GM19452 (cell line): ENCODE measurements at regions not wholly inside any gene's neighbourhood (a gene's known extent, or its start where the extent isn't known, plus 50 kb on each side); places are given as distances from the start of the nearest gene placed in this dataset.
"Not testable (repeated sequence)": the region's sequence is repeated elsewhere in the genome, so short reads cannot be mapped to it uniquely, and the experiment has no call there.

Experiments
- ATAC-seq: cut with Tn5 transposase; IDR thresholded peaks from one replicate; pipeline ENCODE4 v1.9.1; 2021; ENCODE audit not compliant: unreplicated experiment

DNA sequence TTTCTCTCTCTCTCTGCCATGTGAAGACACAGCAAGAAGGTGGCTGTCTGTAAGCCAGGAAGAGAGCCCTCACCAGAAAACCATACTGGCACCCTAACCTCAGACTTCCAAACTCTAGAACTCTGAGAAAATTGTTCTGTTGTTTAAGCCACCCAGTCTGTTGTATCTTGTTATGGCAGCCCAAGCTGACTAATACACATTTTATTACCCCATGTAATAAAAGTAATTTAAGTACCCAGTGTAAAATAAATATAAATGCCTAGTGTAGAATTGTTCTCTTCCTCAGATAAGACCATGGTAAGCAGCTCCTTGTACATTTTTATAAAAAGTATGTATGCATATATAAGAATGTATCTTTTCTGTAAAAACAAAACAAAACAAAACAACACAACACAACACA, 119.7 kb downstream of the DTL start:
- no peak for ATAC-seq

DNA sequence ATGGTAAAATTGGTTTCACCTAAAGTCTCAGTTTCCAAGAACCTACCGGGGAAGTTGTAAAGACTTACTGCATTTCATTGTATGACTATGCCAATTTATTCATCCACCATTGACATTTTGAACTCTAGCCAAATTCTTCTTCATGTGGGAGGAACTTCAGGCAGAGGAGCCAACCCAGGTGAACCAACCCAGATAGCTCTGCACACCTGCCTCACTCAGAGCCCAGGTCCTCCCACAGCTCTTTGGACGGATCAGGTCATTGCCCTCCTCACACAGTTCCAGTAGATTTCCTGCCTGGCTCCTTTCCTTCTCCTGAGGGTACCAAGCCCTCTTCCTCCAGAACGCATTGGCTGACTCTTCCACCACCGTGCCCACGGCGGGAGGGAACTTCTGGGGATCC, 121.7 kb downstream of the DTL start:
- no peak for ATAC-seq

DNA sequence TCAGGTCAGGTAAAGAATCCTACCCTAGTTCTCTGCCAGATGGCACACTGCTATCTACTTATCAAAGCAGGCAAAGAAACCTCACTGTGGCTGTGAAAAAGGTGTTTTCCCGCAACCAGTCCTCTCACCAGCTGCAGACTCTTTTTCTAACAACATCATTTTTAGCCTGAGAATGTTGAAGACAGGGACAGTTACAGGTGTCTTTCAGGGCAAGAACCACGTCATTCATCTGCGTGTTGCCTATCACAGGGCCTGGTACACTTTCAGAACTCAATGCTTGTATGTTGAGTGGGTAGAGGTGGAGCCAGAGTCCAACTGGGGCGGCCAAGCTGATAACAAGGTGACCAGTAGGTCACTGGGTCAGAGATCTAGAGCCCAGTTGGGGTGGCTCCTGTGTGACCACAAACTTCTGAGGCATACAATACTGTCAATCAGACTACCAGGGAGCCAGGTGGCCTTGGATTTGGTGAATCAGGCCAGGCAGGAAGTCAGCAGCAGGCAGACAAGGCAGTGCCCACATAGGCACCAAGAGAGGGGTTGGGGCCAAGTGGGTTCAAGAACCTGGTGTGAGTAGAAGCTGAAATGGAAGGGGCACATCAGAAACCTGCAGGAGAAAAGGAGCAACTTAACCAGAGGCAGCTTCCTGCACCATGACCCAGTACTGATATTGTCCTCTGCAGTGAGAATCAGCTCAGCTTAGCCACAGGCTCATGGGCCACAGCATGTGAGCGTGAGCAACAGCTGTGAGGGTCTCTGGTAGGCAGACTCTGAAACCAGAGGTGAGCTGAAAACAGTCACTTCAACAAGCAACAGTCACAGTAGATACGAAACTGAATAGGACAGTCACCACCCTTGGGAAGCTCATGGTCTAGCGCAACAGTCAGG, 123.6 kb downstream of the DTL start:
- ATAC-seq, result peak; percentile 49

DNA sequence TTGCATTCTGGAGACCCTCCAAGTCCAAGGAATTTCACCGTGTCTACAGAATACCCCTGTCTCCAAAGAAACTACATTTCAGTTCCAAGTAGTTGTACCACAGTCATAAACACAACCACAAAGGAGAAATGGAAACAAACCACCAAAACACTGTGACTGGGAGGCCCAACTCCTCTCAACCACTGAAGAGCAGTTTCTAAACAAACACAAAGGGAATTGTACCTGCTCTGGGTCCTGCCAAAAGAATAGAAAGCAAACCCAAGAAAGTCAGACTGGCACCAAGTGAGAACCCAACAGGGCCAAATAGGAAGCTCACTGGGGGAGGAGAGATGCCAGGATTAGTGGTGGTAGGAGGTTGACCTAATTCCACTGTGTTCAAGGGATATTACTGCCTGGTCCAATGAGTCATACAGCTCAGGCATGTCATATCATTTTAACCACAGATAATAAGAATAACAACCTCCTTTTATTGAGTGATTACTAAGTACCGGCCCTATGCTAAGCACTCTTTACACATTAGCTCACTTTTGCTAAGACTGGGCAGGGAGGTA, 123.9 kb upstream of the PPP2R5A start:
- no peak for ATAC-seq

DNA sequence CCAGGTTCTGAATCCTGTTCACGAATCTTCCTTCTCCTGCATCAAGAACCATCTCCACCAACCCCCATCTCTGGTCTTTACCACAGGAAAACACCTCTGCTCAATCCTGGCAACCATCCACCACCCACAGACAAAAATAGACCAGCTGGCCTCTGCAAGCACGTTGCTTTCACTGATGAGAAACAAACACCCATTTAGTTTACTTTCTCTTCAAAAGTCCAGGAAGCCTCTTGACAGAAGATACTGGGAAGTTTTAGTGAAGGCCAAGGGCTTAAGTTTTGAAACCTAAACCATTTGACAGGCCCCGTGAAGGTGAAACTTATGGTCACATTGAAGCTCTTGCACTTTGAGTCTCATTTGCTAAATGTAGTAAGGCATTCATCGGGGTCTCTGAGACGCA, 122.6 kb upstream of the PPP2R5A start:
- ATAC-seq, result peak; percentile 47

DNA sequence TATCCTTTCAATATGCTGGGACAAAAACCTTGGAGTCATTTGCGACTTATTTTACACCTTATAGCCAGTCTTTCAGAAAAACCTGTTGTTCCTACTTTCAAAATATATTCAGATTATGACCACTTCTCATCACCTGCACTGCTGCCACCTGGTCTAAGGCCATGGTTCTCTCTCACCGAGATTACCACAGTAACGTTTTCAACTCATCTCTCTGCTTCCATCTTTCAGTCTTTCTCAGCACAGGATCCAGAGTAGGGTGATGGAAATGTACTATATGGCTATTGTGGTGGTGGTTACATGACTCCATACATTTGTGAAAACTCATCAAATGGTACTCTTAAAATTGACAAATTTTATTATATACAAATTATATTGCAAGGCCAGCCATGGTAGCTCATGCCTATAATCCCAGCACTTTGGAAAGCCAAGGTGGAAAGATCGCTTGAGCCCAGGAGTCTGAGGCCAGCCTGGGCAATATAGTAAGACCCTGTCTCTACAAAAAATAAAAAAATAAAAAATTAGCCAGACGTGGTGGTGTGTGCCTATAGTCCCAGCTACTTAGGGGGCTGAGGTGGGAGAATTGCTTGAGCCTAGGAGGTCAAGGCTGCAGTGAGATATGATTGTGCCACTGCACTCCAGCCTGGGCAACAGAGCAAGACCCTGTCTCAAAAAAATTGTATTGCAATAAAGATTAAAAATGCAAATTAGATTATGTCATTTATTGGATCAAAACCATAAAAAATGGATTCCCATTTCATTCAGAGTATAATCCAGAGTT, 120.9 kb upstream of the PPP2R5A start:
- ATAC-seq, result no peak

DNA sequence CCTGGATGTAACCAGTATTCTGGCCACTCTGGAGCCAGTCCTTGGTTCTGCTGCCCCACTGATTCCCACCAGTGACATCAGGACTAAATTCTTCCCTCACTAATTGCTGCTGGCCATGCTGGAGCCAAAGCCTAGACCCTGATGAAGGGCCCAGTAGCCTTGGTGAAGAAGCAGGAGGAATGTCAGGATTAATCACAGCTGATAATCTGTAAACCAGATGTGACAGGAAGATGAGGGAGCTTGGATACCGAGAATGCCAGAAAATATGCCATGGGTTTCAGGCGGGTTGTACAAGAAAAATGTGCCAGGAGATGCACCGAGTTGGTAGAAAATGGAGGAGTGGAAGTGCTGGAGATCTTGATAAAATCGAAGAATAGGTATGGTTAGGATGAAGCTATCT, 119.0 kb upstream of the PPP2R5A start:
- no peak for ATAC-seq

DNA sequence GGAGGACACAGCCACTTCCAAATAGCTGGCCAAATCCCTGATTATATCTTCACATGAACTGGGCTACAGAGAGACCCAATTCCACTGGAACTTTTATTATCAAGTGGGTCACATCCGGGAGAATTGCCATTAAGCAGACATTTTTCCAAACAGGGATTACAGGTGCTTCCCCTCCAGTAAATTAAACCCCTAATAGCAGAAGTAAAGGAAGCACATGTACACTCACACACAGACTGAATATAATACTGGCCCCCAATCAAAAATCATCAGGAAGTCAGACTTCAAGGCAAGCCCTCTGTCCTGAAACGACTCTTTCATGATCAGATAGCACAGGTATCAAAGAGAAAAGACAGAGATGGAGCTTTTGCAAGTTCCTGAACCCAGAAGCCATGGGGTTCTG, 118.6 kb upstream of the PPP2R5A start:
- no peak for ATAC-seq

DNA sequence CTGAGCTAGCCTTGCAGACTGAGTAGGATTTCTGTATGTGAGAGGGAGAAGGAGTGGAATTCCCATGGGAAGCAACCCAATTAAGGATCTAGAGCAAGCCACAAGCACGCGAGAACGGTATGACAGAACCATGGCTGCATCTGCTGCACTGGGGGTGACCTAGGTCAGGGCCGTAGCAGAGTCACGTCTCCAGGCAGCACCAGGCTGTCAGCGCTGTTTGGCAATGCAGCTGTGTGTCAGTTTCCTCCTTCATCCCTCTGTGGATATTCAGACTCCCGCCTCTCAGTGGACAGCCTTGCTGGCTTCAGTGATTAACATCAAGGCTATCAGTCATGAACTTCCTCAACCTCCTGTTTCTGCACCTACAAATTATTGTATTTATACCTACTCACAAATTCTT, 118.1 kb upstream of the PPP2R5A start:
- no peak for ATAC-seq

DNA sequence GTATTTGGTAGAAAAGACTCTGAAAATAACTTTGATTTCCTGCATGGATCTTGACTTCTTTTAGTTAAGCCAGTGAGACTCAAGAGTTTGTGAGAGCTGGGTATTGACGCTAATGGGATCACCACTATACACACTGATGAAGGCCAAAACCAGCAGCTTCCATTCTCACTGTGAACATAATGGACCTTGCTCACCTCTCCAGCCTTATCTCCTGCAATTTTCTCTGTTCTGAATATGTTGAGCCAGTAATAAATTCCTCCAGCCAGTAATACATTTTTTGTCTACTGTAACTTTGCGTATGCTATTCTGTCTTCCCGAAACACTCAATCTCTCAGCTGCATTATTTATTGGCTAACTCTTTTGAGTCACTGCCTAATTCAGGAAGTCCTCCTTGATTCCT, 111.6 kb upstream of the PPP2R5A start:
- ATAC-seq, result no peak

DNA sequence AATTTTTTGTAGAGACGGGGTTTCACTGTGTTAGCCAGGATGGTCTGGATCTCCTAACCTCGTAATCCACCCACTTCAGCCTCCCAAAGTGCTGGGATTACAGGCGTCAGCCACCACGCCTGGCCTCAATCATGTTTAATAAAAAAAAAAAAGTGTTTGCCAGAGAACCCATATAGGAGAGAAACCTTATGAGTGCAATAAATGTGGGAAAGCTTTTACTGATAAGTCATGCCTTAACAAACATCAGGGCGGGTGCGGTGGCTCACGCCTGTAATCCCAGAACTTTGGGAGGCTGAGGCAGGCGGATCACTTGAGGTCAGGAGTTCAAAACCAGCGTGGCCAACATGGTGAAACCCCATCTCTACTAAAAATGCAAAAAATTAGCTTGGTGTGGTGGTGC, 110.9 kb upstream of the PPP2R5A start:
- not testable (repeated sequence) for ATAC-seq

DNA sequence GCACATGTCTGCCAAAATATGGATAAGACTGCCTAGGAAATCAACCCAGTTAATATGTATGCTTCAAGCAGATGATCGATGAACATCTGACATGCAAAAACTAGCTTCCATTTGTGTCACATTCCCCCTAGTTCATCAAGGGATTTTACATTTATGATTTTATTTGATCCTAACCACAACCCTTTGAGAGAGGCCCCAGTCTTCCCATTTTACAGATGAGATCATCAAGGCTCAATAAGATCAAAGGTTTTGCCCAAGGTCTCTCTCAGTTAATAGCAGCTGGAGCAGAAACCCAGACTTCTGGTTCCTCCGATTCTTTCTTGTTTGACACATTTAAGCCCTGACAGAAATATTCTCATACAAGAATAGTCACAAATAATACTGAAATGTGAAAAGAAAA, 107.7 kb upstream of the PPP2R5A start:
- no peak for ATAC-seq

DNA sequence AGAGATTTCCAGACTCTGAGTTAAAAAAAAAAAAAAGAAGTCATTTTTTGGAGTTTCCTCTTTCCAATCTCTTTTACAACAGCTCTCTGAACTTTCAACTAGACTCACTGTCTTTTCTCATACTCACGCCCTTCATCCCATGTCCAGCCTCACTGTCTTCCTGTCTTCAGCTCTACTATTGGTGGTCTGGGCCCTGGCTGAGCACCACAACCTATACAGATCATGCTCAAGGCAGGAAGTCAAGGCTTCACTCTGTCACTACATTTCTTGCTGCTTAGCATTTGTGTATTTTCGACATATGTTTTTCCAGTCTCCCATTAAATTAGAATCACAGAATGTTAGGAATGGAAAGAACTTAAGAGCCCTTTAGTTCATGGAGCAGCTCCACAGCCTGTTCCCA, 106.4 kb upstream of the PPP2R5A start:
- no peak for ATAC-seq

DNA sequence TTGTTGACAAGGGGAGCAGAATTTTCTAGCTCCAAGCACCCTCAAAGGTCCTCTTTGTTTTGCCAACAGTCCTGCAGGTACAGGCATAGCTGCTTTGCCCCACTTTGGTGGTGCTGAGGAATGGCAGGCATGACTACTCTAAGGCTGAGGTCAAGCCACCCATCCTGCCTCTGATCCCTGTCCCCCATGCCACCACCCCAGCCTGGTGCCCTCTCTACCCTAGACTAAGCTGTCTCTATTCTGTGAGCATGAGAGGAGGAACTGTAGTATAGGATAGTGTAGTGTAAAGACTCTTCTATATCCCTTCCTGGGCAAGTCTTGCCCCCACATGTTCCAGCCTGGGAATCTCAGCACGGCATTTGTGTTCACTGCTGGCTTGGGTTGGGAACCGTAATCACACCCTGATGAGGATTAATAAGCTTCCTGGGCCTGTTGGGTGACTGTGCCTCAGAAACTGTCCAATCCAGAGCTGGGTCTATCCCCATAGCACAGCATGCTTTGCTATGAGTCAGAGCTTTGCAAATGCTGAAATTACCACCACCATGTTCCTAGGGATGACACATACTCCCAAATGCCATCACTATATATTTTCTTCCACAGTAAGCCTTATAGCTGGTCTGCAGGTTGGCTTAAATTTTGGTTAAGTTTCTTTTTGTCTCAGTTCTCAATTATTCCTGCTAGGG, 105.7 kb upstream of the PPP2R5A start:
- ATAC-seq, result no peak

DNA sequence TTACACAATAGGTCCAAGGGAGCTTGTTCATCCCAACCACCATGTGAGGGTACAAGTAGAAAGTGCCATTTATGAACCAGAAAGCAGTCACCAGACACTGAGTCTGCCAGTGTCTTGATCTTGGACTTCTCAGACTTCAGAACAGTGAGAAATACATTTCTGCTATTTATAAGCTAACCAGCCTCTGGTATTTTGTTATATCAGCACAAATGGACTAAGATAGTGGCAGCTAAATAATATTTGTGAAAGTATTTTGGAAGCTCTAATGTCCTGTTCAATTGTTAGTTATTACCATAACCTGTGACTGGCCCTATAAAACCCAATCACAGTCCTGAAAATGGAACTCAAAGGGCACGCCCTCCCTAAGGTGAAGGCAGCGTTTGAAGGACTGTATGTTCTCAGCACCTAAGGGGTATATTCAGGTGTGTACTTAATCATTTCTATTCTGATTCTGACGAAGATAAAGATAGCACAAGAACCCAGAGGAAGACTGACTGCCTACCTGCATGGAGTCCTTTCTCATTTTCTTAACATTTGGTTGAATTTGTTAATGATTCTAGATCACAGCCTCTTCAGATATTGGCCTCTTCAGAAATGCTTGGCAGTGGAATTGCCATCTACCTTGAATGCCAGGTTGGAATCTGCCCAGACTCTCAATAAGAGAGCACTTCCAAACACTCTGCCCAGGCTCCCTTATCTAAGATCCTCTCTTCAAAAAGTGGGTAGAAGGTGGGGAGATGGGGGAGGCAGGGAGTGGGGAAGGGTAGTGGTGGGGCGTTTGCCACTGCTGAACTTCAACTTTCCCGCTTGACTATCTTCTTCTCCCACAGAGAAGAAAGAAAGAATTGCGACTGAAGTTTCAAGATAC, 104.0 kb upstream of the PPP2R5A start:
- no peak for ATAC-seq

DNA sequence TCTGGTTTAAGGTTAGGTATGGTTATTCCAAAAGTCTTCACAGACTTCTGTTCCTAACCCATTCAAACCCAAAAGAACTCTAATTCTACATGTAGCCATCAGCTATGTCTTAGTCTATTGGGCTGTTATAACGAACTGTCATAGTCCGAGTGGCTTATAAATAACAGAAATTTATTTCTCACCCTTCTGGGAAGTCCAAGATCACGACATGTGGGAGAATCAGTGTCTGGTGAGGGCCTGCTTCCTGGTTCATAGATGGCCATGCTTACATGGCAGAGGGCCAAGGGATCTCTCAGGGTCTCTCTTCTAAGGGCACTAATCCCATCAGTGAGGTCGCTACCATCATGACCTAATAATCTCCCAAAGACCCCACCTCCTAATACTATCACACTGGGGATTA, 103.0 kb upstream of the PPP2R5A start:
- no peak for ATAC-seq

DNA sequence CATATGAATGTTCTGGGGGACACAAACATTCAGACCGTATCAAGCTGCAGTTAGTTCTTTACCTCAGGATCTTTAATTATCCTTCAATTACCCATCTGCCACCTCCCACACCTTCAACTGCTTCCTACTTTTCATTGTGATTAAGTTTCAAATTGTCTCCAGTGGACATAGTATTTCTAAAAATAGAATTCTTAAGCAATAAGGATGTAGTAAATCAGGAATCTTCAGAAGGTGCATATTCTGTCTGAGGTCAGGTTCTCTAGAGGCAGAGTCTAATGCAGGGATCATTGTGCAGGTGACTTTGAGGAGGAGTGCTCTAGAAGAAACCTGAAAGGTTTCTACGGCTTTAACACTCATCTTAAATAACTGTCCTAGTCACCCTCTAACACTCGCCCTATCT, 102.6 kb upstream of the PPP2R5A start:
- ATAC-seq, result no peak

DNA sequence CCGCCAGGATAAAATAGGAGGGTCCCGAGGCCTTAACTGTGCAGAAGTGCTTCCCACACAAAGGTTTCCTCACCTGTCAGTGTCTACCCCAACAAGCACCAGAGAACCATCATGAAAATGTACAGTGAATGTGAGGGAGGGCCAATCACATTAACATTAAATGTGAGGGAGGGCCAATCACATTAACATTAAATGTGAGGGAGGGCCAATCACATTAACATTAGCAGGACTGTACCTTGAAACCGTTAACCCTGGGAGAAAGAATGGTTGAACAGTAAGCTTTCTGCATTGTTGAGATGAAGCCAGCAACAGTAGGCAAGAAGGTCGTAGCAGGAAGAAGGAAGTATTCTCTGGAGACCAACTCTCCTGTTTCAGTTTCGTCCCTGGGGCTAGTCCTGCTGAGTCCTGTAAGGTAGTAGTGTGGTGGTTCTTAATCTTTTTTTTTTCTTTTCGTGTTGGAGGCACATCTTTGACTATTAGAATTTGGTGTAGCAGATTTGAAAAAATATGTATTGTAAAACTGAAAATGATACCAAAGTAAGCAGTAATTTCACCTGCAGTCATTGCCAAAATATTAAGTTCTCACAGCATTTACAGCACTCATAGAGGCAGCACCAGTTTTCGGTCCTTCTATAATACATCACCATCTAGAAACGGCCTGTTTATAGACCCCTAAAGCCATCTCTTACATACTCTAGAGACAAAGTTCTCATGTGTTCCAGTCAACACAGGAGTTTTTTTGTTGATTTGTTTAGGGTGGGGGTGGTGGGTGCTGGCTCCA, 98.6 kb upstream of the PPP2R5A start:
- ATAC-seq, result peak; percentile 99

DNA sequence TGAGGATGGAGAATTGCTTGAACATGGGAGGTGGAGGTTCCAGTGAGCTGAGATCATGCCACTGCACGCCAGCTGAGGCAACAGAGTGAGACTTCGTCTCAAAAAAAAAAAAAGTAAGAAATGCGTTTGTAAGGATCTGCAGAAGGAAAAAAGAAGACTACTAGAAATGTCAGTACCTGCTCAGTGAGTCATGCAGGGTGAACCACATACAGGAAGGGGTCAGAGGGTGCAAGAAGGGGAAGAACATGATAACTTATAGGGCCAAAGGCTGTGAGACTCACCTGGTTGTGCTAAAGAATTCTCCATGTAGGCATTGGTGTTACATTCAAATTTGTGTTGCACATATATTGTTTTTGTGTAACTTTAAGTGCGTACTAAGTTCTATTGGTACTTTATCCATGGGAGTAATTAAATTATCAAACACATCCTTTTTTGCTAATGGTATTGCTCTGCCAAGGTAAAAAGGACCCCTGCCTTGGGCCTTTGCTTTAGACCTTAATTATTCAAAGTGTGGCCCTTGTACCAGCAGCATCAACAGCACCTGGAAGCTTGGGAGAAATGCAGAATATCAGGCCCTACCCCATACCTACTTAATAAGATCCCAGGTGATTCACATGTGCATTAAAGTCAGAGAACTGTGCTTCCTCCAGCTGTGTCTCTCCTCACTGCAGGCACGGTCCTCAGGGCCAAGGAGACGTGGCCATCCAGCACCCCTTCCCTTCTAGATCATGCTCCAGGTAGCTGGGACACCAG, 96.4 kb upstream of the PPP2R5A start:
- no peak for ATAC-seq
